CD14-positive monocyte (primary cell): ENCODE measurements at regions not wholly inside any gene's neighbourhood (a gene's known extent, or its start where the extent isn't known, plus 50 kb on each side); places are given as distances from the start of the nearest gene placed in this dataset.

Experiments used
- DNase-seq, 3 donors: peaks; one replicate each; pipeline ENCODE4 v3.0.0-alpha.2; 2011 to 2022
- H2AFZ ChIP-seq: 2 replicates; pipeline ENCODE4 v1.6.0; 2012; ENCODE audit warnings: mild to moderate bottlenecking, low read depth, low read length, inconsistent platforms; ENCODE audit not compliant: insufficient read depth, poor library complexity, severe bottlenecking
- H3K27ac ChIP-seq, 2 donors: 1 replicate in 1 of 2; 2 replicates in 1 of 2; pipeline ENCODE4 v1.5.1; 2012 to 2013; ENCODE audit warnings: low read length in 2 of 2, control low read depth in 1 of 2, inconsistent platforms in 1 of 2, low read depth in 1 of 2, mild to moderate bottlenecking in 1 of 2
- H3K27me3 ChIP-seq, 2 donors: one replicate each; pipeline versions ENCODE4 v1.6.0 to v1.6.1; 2011 to 2013; ENCODE audit warnings: low read length in 2 of 2; ENCODE audit not compliant: control insufficient read depth in 2 of 2, insufficient read depth in 2 of 2
- H3K36me3 ChIP-seq, 2 donors: replicated peaks in 1 of 2; 1 replicate in 1 of 2; 2 replicates in 1 of 2; pipeline versions ENCODE4 v1.5.1 to v1.6.1; 2012 to 2013; ENCODE audit warnings: low read length in 2 of 2, control low read depth in 1 of 2, inconsistent platforms in 1 of 2, mild to moderate bottlenecking in 1 of 2; ENCODE audit not compliant: insufficient read depth in 2 of 2, control insufficient read depth in 1 of 2
- H3K4me1 ChIP-seq, 2 donors: 1 replicate in 1 of 2; 2 replicates in 1 of 2; pipeline versions ENCODE4 v1.5.1 to v1.6.1; 2012 to 2013; ENCODE audit warnings: low read length in 2 of 2, control low read depth in 1 of 2, inconsistent platforms in 1 of 2, mild to moderate bottlenecking in 1 of 2, moderate library complexity in 1 of 2; ENCODE audit not compliant: insufficient read depth in 2 of 2, control insufficient read depth in 1 of 2
- H3K4me2 ChIP-seq: replicated peaks from 2 replicates; pipeline ENCODE3; 2012; ENCODE audit warnings: low read length, moderate library complexity, mild to moderate bottlenecking; ENCODE audit not compliant: poor library complexity, severe bottlenecking; ENCODE audit errors: extremely low read depth
- H3K4me3 ChIP-seq, 3 experiments: fragments of 200-600 bp in 1 of 3; sonication (generic) in 1 of 3; replicated peaks in 1 of 3; 1 replicate in 2 of 3; 2 replicates in 1 of 3; pipeline ENCODE4 v1.5.1; 2011 to 2013; ENCODE audit warnings: low read length in 3 of 3, mild to moderate bottlenecking in 3 of 3, control low read depth in 2 of 3, low read depth in 2 of 3, inconsistent platforms in 1 of 3, moderate library complexity in 1 of 3
- H3K79me2 ChIP-seq: 2 replicates; pipeline ENCODE4 v1.6.0; 2012; ENCODE audit warnings: mild to moderate bottlenecking, control low read depth, inconsistent platforms, low read length, moderate library complexity; ENCODE audit not compliant: insufficient read depth
- H3K9ac ChIP-seq: 2 replicates; pipeline ENCODE4 v1.6.0; 2017; ENCODE audit warnings: low read length, mild to moderate bottlenecking; ENCODE audit not compliant: insufficient read depth, poor library complexity, severe bottlenecking
- H3K9me3 ChIP-seq, 2 donors: replicated peaks in 1 of 2; 1 replicate in 1 of 2; 2 replicates in 1 of 2; pipeline versions ENCODE4 v1.5.1 to v1.6.1; 2012 to 2013; ENCODE audit warnings: low read length in 2 of 2, control low read depth in 1 of 2; ENCODE audit not compliant: control insufficient read depth in 1 of 2, insufficient read depth in 1 of 2
- H4K20me1 ChIP-seq: 2 replicates; pipeline ENCODE4 v1.6.0; 2012; ENCODE audit warnings: mild to moderate bottlenecking, low read length, control low read depth, moderate library complexity; ENCODE audit not compliant: insufficient read depth
- H3K27ac Mint-ChIP-seq, 7 donors: one replicate each; pipeline ENCODE4 v1.8.0; 2020; ENCODE audit warnings: mild to moderate bottlenecking in 7 of 7, mixed read lengths in 7 of 7, moderate library complexity in 6 of 7, inconsistent platforms in 2 of 7
- H3K27me3 Mint-ChIP-seq, 3 donors: one replicate each; pipeline ENCODE4 v1.8.0; 2021 to 2022; ENCODE audit warnings: low read depth in 3 of 3, mild to moderate bottlenecking in 3 of 3, mixed read lengths in 3 of 3, moderate library complexity in 3 of 3, inconsistent platforms in 1 of 3
- H3K36me3 Mint-ChIP-seq, 2 donors: one replicate each; pipeline ENCODE4 v1.8.0; 2020; ENCODE audit warnings: mixed read lengths in 2 of 2, inconsistent platforms in 1 of 2, mild to moderate bottlenecking in 1 of 2
- H3K4me1 Mint-ChIP-seq: one replicate; pipeline ENCODE4 v1.8.0; 2020; ENCODE audit warnings: mild to moderate bottlenecking, mixed read lengths
- H3K4me3 Mint-ChIP-seq, 2 donors: one replicate each; pipeline ENCODE4 v1.8.0; 2020; ENCODE audit warnings: mild to moderate bottlenecking in 2 of 2, mixed read lengths in 2 of 2, moderate library complexity in 1 of 2
- H3K9me3 Mint-ChIP-seq, 7 donors: one replicate each; pipeline ENCODE4 v1.8.0; 2020 to 2022; ENCODE audit warnings: mixed read lengths in 7 of 7, mild to moderate bottlenecking in 6 of 7, moderate library complexity in 6 of 7, inconsistent platforms in 2 of 7
- WGBS: methylation state at CpG from one replicate; pipeline ENCODE4 v1.1.5; 2013; ENCODE audit warnings: missing lambda C conversion rate; ENCODE audit not compliant: insufficient coverage; 5-methylcytosine and 5-hydroxymethylcytosine counted together
- intact Hi-C, 2 donors: fragments of 100-400 bp; cut with micrococcal nuclease; formaldehyde crosslinking; loops; one replicate each; pipeline versions ENCODE4 v1.15.0 to v1.15.1; 2023
- TF ChIP-seq, protein P1 (sequence below): fragments of 200-600 bp; IDR thresholded peaks from one replicate; pipeline ENCODE4 v1.8.0; 2022; ENCODE audit warnings: antibody characterized with exemption, mild to moderate bottlenecking

DNA sequence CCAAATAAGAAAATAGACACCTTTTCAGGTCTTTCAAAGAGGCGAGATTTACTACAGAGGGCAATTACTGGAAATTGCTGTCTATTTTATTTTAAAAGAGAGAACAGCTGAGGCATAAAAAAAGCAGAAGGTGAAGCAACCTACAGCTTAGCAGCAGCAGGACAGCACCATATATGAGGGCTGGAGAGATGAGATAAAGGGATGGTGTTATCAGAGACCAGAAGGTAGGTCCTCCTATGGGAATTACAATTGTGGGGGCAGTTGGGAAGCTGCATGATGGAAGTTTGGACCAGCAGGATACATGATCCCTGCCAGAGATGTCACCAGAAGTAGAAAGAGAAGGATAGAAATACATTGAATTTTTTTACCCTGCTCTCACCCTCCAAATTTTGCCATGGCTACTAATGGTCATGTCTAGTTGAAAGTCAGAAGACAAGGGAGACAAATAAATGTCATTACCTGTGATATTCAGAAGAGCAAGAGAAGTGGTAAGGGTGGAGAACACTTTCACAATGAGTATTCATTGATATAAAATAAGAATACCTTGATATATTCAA, 77.2 kb upstream of the CALCR start:
- intact Hi-C loops, result no loop called here
- WGBS, result 60% methylated on average over 1 of the region's 1 CpG
- no peak overlapping the region for H2AFZ ChIP-seq
- H4K20me1 ChIP-seq, result no peaks in the 10 kb centered on the region
- peaks cover 0 to 5% (median 0%) of the 10 kb centered on the region in 7 donors for H3K9me3 Mint-ChIP-seq
- H3K4me2 ChIP-seq, result no peak overlapping the region
- no peak overlapping the region for H3K9ac ChIP-seq
- H3K9me3 ChIP-seq, result no peaks in the 10 kb centered on the region
- H3K27me3 Mint-ChIP-seq, result peaks cover 0 to 2% (median 0%) of the 10 kb centered on the region in 3 donors
- H3K36me3 ChIP-seq, result no peaks in the 10 kb centered on the region
- no peak for DNase-seq
- H3K4me3 Mint-ChIP-seq, result no peak overlapping the region
- H3K27ac Mint-ChIP-seq, result no peak overlapping the region
- TF ChIP-seq, protein P1, sequence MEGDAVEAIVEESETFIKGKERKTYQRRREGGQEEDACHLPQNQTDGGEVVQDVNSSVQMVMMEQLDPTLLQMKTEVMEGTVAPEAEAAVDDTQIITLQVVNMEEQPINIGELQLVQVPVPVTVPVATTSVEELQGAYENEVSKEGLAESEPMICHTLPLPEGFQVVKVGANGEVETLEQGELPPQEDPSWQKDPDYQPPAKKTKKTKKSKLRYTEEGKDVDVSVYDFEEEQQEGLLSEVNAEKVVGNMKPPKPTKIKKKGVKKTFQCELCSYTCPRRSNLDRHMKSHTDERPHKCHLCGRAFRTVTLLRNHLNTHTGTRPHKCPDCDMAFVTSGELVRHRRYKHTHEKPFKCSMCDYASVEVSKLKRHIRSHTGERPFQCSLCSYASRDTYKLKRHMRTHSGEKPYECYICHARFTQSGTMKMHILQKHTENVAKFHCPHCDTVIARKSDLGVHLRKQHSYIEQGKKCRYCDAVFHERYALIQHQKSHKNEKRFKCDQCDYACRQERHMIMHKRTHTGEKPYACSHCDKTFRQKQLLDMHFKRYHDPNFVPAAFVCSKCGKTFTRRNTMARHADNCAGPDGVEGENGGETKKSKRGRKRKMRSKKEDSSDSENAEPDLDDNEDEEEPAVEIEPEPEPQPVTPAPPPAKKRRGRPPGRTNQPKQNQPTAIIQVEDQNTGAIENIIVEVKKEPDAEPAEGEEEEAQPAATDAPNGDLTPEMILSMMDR, result no peak
- no peaks in the 10 kb centered on the region for H3K36me3 Mint-ChIP-seq
- no peaks in the 10 kb centered on the region for H3K4me1 Mint-ChIP-seq
- no peak overlapping the region for H3K4me3 ChIP-seq
- H3K79me2 ChIP-seq, result no peaks in the 10 kb centered on the region
- H3K4me1 ChIP-seq, result no peaks in the 10 kb centered on the region
- no peaks in the 10 kb centered on the region for H3K27me3 ChIP-seq
- no peak overlapping the region for H3K27ac ChIP-seq

GRCh38 chr7:93646538-93646937, 72.0 kb upstream of the CALCR start:
- H3K27me3 Mint-ChIP-seq, result no peaks in the 10 kb centered on the region
- H3K9me3 Mint-ChIP-seq, result peaks cover 0 to 2% (median 2%) of the 10 kb centered on the region in 7 donors
- H3K36me3 Mint-ChIP-seq, result no peaks in the 10 kb centered on the region
- Histone ChIP-seq H4K20me1 (no peaks in the 10 kb centered on the region), H3K9me3 (no peaks in the 10 kb centered on the region), H3K79me2 (no peaks in the 10 kb centered on the region), H3K4me1 (no peaks in the 10 kb centered on the region), H3K4me2 (no peak overlapping the region), H3K27me3 (no peaks in the 10 kb centered on the region), H3K27ac (no peak overlapping the region), H3K4me3 (no peak overlapping the region), H3K36me3 (no peaks in the 10 kb centered on the region), H2AFZ (no peak overlapping the region), H3K9ac (no peak overlapping the region)
- intact Hi-C loops, result no loop called here
- H3K4me1 Mint-ChIP-seq, result no peaks in the 10 kb centered on the region
- TF ChIP-seq, protein P1, result no peak
- no peak overlapping the region for H3K27ac Mint-ChIP-seq
- H3K4me3 Mint-ChIP-seq, result no peak overlapping the region
- no peak for DNase-seq
- no CpG with 5 or more reads among the region's 1 CpG for WGBS
